NCI-H748 (cell line): ENCODE measurements at regions not wholly inside any gene's neighbourhood (a gene's known extent, or its start where the extent isn't known, plus 50 kb on each side); places are given as distances from the start of the nearest gene placed in this dataset.
"Not testable (repeated sequence)": the region's sequence is repeated elsewhere in the genome, so short reads cannot be mapped to it uniquely, and the experiment has no call there.

ENCODE experiments used
- DNase-seq: peaks from one replicate; lab custom pipeline; 2025; ENCODE audit not compliant: unreplicated experiment; lab: John Stamatoyannopoulos, UW

DNA sequence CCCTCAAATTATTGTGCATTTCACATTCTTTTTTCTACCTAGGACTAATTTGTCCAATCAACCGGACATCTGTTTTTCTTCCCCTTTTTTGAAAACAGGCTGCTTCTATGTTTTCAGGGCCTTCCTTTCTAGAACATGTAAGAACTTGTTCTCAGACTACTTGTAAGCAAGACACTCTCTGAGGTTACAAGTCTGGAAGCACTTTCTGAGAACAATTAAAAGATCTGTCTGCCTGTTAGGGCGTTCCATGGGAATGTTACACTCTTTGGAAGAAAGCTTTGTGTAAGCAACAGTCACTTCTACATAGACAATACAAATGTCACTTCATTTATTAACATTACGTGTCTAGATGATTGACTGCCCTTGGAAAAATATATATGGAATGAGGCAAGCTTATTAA is 50.9 kb upstream of the HSPB3 start:
- DNase-seq, result no peak

GRCh38 chr5:54403885-54404416 is 51.5 kb upstream of the HSPB3 start:
- no peak for DNase-seq

DNA sequence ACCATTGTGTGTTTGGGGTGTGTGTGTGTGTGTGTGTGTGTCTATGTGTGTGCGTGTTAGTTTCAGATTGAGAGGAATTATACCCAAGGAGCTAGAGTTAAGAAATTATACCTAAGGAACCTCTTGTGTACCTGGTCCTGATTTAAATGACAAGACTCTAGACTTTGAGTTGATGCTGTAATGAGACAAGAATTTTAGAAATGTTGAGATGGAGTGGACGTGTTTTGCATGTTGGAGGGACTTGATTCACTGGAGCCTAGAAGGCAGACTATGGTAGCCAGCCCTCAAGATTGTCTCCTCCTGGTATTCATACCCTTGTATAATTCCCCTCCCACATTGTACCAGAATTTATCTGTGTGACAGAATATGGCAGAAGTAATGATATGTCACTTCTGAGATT is 52.4 kb upstream of the HSPB3 start:
- no peak for DNase-seq

- no peak for DNase-seq
Measured at GRCh38 chr5:54401515-54401914, 54.0 kb upstream of the HSPB3 start.

- DNase-seq, result no peak
Measured at GRCh38 chr5:54398191-54398590, 57.3 kb upstream of the HSPB3 start.

DNA sequence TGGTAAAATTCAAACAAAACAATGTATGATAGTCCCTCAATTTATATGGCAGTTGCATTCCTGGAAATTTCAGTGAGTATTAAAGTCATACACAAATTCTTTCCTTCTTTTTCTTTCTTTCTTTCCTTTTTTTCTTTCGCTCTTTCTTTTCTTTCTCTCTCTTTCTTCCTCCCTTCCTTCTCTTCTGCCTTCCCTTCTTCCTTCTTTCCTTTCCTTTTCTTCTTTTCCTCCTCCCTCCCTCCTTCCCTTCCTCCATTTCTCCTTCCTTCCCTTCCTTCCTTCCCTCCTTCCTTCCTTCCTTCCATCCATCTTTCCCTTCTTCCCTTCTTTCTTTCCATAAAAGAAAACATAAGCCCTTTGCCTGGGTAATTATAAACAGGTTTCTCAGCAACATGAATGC is 58.1 kb upstream of the HSPB3 start:
- no peak for DNase-seq

GRCh38 chr5:54393007-54393406 is 62.5 kb upstream of the HSPB3 start:
- DNase-seq, result not testable (repeated sequence)

GRCh38 chr5:54390539-54391031 is 64.9 kb upstream of the HSPB3 start:
- peak; percentile 25 for DNase-seq

GRCh38 chr5:54390015-54390414 is 65.5 kb upstream of the HSPB3 start:
- peak; percentile 95 for DNase-seq

DNA sequence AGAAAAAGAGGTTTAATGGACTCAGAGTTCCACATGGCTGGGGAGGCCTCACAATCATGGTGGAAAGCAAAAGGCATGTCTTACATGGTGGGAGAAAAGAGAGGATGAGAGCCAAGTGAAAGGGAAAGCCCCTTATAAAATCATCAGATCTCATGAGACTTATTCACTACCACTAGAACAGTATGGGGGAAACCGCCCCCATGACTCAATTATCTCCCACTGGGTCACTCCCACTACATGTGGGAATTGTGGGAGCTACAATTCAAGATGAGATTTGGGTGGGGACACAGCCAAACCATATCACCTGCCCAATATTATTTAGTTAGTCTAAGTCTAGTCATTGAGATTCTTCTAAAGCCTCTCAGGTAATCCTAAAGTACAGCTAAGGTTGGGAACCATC is 66.1 kb upstream of the HSPB3 start:
- not testable (repeated sequence) for DNase-seq

DNA sequence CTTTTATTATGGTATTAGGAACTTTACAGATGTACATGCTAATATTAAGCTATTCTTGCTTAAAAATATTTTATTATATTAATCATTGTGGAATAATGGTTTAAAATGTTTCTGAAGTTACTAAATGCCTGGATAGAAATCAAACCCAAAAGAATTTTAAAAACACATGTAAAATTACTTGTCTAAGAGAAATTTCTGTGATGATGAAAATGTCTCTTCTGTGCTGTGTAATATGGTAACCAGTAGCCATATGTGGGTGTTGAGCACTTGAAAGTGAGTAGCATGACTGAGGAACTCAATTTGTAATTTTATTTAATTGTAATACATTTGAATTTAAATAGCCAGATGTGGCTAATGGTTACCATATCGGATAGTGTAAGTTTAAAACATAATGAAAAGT is 66.7 kb upstream of the HSPB3 start:
- DNase-seq, result no peak

GRCh38 chr5:54388409-54388808 is 67.1 kb upstream of the HSPB3 start:
- no peak for DNase-seq

DNA sequence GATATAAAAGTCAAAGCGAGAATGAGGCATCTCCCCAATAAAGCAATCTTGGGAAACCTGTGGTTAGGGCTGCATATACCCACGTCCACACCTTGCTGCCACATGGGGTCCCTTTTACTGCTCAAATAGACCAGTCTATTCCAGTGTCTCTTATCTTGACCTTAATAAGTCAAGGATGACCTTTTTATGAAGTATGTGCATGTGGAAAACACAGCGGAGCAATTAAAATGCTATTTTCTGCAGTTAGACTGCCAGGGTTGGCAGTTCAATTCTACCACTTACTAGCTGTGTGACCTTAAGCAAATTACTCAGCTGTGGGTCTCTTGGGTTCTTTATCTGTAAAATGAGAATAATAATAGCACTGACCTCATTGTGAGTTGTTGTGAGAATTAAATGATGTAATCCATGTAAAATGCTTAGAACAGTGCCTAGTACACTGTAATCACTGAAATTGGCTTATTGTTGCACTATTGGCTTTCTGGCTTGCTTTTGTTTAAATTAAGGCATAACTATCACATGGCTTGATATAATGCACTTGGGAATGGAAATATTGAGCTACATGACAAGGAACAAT is 67.8 kb upstream of the HSPB3 start:
- peak; percentile 92 for DNase-seq

DNA sequence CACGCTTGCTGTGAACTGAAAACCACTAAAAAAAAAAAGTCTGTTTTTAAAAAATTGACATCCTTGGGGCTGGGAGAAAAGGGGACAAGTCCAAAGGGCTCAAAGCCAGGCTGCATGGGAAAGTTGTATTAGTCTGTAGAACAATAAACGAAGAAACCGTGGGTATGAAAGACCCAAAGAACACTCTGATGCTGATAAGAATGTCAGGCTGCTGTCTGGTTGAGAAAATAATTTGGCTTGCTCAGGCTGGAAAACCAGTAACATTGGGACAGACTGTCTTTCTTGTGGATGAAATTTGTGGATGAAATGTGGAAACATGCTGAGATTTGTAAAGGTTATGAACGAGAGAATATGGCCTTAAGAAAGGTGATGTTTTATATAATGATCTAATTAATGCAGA is 68.5 kb upstream of the HSPB3 start:
- no peak for DNase-seq

- DNase-seq, result no peak
Measured at GRCh38 chr5:54385994-54386393, 69.5 kb upstream of the HSPB3 start.

DNA sequence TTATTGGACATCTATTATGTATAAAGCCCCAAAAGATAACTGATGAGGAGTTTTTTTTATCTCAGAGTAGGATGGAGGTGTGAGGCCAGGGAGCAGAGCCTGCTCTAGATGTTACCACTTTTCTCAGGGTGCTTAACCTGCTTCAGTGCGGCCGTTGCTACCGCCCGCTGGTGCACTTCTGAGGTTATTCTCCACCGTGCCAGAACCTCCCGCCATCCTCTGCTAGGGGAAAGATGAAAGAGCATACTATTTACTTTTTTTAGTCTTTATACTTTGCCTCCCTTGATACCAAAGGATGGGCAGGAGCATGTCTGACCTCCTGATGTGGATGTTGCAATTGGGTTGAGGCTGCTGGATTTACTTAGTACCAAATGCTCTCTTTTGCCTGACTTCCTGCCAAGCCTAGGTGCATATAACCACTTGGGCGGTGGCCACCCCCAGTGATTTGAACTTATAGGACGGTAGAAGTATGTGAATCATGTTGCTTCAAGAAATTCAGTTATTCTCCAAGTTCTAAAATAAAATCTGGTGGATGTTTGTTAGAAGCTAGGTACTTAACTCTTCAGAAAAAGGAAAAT is 71.1 kb upstream of the HSPB3 start:
- DNase-seq, result no peak

- DNase-seq, result no peak
Measured at GRCh38 chr5:54383941-54384340, 71.6 kb upstream of the HSPB3 start.

- DNase-seq, result no peak
Measured at GRCh38 chr5:54383225-54383901, 72.1 kb upstream of the HSPB3 start.

DNA sequence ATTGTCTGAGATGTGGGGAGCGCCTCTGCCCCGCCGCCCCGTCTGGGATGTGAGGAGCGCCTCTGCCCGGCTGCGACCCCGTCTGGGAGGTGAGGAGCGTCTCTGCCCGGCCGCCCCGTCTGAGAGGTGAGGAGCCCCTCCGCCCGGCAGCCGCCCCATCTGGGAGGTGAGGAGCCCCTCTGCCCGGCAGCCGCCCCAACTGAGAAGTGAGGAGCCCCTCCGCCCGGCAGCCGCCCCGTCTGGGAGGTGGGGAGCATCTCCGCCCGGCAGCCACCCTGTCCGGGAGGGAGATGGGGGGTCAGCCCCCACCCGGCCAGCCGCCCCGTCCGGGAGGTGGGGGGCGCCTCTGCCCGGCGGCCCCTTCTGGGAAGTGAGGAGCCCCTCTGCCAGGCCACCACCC is 70.9 kb upstream of the ARL15 start:
- not testable (repeated sequence) for DNase-seq

- no peak for DNase-seq
Measured at GRCh38 chr5:54379590-54379989, 69.2 kb upstream of the ARL15 start.

GRCh38 chr5:54378707-54379106 is 68.3 kb upstream of the ARL15 start:
- no peak for DNase-seq

DNA sequence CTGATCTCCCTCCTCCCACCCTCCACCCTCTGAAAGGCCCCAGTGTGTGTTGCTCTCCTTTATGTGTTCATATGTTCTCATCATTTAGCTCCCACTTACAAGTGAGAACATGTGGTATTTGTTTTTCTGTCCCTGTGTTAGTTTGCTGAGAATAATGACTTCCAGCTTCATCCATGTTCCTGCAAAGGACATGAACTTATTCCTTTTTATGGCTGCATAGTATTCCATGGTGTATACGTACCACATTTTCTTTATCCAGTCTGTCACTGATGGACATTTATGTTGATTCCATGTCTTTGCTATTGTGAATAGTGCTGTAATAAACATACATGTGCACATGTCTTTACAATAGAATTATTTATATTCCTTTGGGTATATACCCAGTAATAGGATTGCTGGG is 67.0 kb upstream of the ARL15 start:
- not testable (repeated sequence) for DNase-seq
